Neural progenitor cell (in vitro differentiated cells): ENCODE measurements at regions not wholly inside any gene's neighbourhood (a gene's known extent, or its start where the extent isn't known, plus 50 kb on each side); places are given as distances from the start of the nearest gene placed in this dataset.

ENCODE experiments used
- DNase-seq: peaks from one replicate; pipeline ENCODE4 v3.0.0-alpha.2; 2016; ENCODE audit warnings: low spot score
- H2AFZ ChIP-seq: fragments of 200-600 bp; sonication (generic); replicated peaks from 2 replicates; pipeline ENCODE4 v1.6.1; 2016; ENCODE audit warnings: antibody characterized with exemption
- H3F3A ChIP-seq: fragments of 200-600 bp; sonication (generic); 2 replicates; pipeline ENCODE4 v1.6.1; 2016; ENCODE audit warnings: antibody characterized with exemption, low read depth
- H3K27ac ChIP-seq: fragments of 200-600 bp; sonication (generic); 2 replicates; pipeline ENCODE4 v1.5.1; 2016; ENCODE audit warnings: mild to moderate bottlenecking
- H3K27me3 ChIP-seq: fragments of 200-600 bp; sonication (generic); 2 replicates; pipeline ENCODE4 v1.6.1; 2016; ENCODE audit warnings: mild to moderate bottlenecking, moderate library complexity
- H3K36me3 ChIP-seq: fragments of 200-600 bp; sonication (generic); 2 replicates; pipeline ENCODE4 v1.5.1; 2016
- H3K4me1 ChIP-seq: fragments of 200-600 bp; sonication (generic); 2 replicates; pipeline ENCODE4 v1.6.1; 2016; ENCODE audit warnings: mixed run types
- H3K4me2 ChIP-seq: fragments of 200-600 bp; sonication (generic); 2 replicates; pipeline ENCODE4 v1.6.1; 2016
- H3K4me3 ChIP-seq: fragments of 200-600 bp; sonication (generic); 2 replicates; pipeline ENCODE4 v1.5.1; 2016
- H3K79me2 ChIP-seq: fragments of 200-600 bp; sonication (generic); 2 replicates; pipeline ENCODE4 v1.6.1; 2016; ENCODE audit warnings: low read depth
- H3K9ac ChIP-seq: fragments of 200-600 bp; sonication (generic); 2 replicates; pipeline ENCODE4 v1.6.1; 2016
- H3K9me3 ChIP-seq: fragments of 200-600 bp; sonication (generic); 2 replicates; pipeline ENCODE4 v1.5.1; 2016; ENCODE audit warnings: low read depth
- H4K20me1 ChIP-seq: fragments of 200-600 bp; sonication (generic); 2 replicates; pipeline ENCODE4 v1.6.1; 2016; ENCODE audit warnings: low read depth
- H3K27ac Mint-ChIP-seq: 3 replicates; pipeline ENCODE4 v1.8.0; 2021; ENCODE audit warnings: mixed read lengths
- H3K27me3 Mint-ChIP-seq: 2 replicates; pipeline ENCODE4 v1.8.0; 2022; ENCODE audit warnings: low read depth, mild to moderate bottlenecking, inconsistent platforms, moderate library complexity, mixed read lengths; ENCODE audit not compliant: insufficient read depth
- H3K36me3 Mint-ChIP-seq: 3 replicates; pipeline ENCODE4 v1.8.0; 2021; ENCODE audit warnings: mixed read lengths
- H3K4me1 Mint-ChIP-seq: 3 replicates; pipeline ENCODE4 v1.8.0; 2021; ENCODE audit warnings: mixed read lengths
- H3K4me3 Mint-ChIP-seq: 3 replicates; pipeline ENCODE4 v1.8.0; 2021; ENCODE audit warnings: mild to moderate bottlenecking, moderate library complexity, mixed read lengths
- H3K9me3 Mint-ChIP-seq: 3 replicates; pipeline ENCODE4 v1.8.0; 2020; ENCODE audit warnings: mixed read lengths
- EZH2 ChIP-seq: fragments of 200-600 bp; sonication (generic); IDR thresholded peaks from 2 replicates; pipeline ENCODE4 v1.6.1; 2017; ENCODE audit warnings: antibody characterized with exemption, mild to moderate bottlenecking, moderate library complexity
- EZH2phosphoT487 ChIP-seq: fragments of 200-600 bp; sonication (generic); IDR thresholded peaks from 2 replicates; pipeline ENCODE4 v1.6.1; 2017; ENCODE audit warnings: antibody characterized with exemption
- TF ChIP-seq, protein P1 (sequence below): fragments of 200-600 bp; sonication (generic); IDR thresholded peaks from 2 replicates; pipeline ENCODE4 v1.5.1; 2017; ENCODE audit warnings: antibody characterized with exemption, mild to moderate bottlenecking

DNA sequence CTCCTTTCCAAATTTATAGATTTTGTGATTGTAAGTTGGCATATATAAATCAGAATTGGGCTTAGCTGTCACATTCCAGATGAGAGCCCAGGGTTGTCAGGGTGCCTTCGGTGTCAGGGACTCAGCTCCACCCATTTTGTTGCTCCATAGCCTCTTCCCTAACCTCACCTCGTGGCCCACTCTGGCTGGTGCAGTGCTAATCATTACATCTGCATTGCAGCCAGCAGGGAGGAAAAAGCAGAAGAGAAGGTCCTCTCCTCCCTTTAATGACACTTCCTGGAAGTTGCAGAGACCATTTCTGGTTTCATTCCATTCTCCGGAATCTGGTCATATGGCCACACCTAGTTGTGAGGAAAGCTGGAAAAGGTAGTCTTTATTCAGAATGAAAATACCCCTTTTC, 113.3 kb downstream of the CCT6B start:
- no peak overlapping the region for H3K4me3 Mint-ChIP-seq
- no peaks in the 10 kb centered on the region for H3K9me3 Mint-ChIP-seq
- Histone ChIP-seq H3K79me2 (no peaks in the 10 kb centered on the region), H3F3A (no peaks in the 10 kb centered on the region), H3K4me2 (no peak overlapping the region), H3K36me3 (no peaks in the 10 kb centered on the region), H3K4me1 (no peaks in the 10 kb centered on the region), H3K27me3 (no peaks in the 10 kb centered on the region), H3K9me3 (no peaks in the 10 kb centered on the region), H3K4me3 (no peak overlapping the region), H4K20me1 (no peaks in the 10 kb centered on the region), H3K27ac (no peak overlapping the region), H2AFZ (no peak overlapping the region), H3K9ac (no peak overlapping the region)
- no peaks in the 10 kb centered on the region for H3K36me3 Mint-ChIP-seq
- H3K27ac Mint-ChIP-seq = no peak overlapping the region
- peaks cover 8% of the 10 kb centered on the region for H3K27me3 Mint-ChIP-seq
- DNase-seq = no peak
- H3K4me1 Mint-ChIP-seq = no peaks in the 10 kb centered on the region
- TF ChIP-seq EZH2 (no peak), EZH2phosphoT487 (no peak)
- TF ChIP-seq, protein P1, sequence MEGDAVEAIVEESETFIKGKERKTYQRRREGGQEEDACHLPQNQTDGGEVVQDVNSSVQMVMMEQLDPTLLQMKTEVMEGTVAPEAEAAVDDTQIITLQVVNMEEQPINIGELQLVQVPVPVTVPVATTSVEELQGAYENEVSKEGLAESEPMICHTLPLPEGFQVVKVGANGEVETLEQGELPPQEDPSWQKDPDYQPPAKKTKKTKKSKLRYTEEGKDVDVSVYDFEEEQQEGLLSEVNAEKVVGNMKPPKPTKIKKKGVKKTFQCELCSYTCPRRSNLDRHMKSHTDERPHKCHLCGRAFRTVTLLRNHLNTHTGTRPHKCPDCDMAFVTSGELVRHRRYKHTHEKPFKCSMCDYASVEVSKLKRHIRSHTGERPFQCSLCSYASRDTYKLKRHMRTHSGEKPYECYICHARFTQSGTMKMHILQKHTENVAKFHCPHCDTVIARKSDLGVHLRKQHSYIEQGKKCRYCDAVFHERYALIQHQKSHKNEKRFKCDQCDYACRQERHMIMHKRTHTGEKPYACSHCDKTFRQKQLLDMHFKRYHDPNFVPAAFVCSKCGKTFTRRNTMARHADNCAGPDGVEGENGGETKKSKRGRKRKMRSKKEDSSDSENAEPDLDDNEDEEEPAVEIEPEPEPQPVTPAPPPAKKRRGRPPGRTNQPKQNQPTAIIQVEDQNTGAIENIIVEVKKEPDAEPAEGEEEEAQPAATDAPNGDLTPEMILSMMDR = no peak

DNA sequence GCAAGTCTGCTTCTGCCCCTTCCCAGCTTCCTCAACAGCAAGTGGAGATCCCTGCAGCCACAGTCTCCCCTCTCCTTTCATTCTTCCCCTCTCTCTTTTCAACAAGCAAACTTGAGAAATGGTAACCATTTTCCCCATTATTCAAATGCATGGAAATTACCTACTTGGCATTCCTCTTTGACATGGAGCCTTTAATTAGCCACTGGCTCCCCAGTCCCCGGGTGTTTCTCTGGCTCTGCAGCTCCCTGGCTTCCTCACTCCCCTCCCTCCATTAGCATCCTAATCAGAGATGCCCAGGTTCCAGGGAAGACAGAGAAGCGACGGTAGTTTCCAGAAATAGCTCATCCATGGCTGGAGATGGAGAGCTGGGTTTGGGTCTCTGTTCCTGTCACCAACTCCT, 116.0 kb downstream of the CCT6B start:
- H3K27ac ChIP-seq = no peak overlapping the region
- DNase-seq = no peak
- no peaks in the 10 kb centered on the region for H3K27me3 ChIP-seq
- Mint-ChIP-seq H3K4me1 (peaks cover 4% of the 10 kb centered on the region), H3K36me3 (no peaks in the 10 kb centered on the region), H3K27me3 (peaks cover 8% of the 10 kb centered on the region), H3K9me3 (no peaks in the 10 kb centered on the region), H3K4me3 (no peak overlapping the region), H3K27ac (no peak overlapping the region)
- H3K4me2 ChIP-seq = no peak overlapping the region
- no peaks in the 10 kb centered on the region for H3K36me3 ChIP-seq
- H3F3A ChIP-seq = no peaks in the 10 kb centered on the region
- no peaks in the 10 kb centered on the region for H4K20me1 ChIP-seq
- H3K9me3 ChIP-seq = no peaks in the 10 kb centered on the region
- H3K4me3 ChIP-seq = no peak overlapping the region
- no peak for TF ChIP-seq EZH2phosphoT487
- TF ChIP-seq, protein P1 = no peak
- H2AFZ ChIP-seq = no peak overlapping the region
- H3K79me2 ChIP-seq = no peaks in the 10 kb centered on the region
- no peaks in the 10 kb centered on the region for H3K4me1 ChIP-seq
- no peak overlapping the region for H3K9ac ChIP-seq

DNA sequence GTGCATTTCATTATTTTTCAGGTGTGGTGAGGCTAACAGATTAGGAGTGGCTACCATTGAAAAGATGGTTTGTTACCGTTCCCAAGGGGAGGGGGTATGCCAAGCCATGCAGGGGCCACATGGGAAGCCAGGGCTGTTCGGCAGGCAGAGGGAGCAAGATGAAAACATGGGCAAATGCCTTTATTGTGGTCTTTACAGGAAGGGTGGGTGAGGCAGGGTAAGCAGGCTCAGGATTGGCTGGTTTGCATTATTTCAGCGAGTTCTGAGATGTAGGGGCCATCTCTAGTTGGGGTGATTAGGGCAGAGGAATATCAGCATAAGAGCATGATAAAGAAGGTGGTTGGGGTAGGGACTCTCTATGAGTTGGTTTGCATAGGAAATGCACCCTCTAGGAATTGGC, 117.6 kb downstream of the CCT6B start:
- no peaks in the 10 kb centered on the region for H3K4me1 ChIP-seq
- Mint-ChIP-seq H3K27me3 (peaks cover 6% of the 10 kb centered on the region), H3K27ac (no peak overlapping the region), H3K4me1 (peaks cover 4% of the 10 kb centered on the region), H3K9me3 (no peaks in the 10 kb centered on the region), H3K36me3 (no peaks in the 10 kb centered on the region), H3K4me3 (no peak overlapping the region)
- DNase-seq = no peak
- no peaks in the 10 kb centered on the region for H3K9me3 ChIP-seq
- H2AFZ ChIP-seq = no peak overlapping the region
- no peak for TF ChIP-seq EZH2
- TF ChIP-seq EZH2phosphoT487 = no peak
- TF ChIP-seq, protein P1 = no peak
- no peak overlapping the region for H3K27ac ChIP-seq
- H3K36me3 ChIP-seq = no peaks in the 10 kb centered on the region
- H3K79me2 ChIP-seq = no peaks in the 10 kb centered on the region
- no peak overlapping the region for H3K4me2 ChIP-seq
- no peaks in the 10 kb centered on the region for H4K20me1 ChIP-seq
- no peak overlapping the region for H3K9ac ChIP-seq
- no peaks in the 10 kb centered on the region for H3F3A ChIP-seq
- no peaks in the 10 kb centered on the region for H3K27me3 ChIP-seq
- H3K4me3 ChIP-seq = no peak overlapping the region

DNA sequence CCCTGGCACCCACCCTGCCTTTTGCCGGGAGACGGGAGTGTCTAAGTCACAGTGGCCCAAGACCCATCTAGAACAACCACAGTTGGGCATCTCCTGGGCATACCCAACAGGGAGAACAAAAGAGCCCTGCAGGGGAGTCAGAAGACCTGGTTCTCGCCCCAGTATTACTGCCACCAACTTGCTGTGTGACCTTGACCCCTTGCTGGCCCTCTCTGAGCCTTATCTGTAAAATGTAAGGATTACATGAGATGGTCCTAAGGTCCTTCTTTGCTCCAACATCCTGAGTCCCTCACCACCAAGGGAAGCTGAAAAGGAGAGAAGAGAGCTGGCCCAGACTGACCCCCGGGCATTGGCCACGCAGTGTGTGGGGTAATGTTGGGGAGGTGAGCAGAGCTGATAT, 119.0 kb downstream of the CCT6B start:
- H3K9ac ChIP-seq = no peak overlapping the region
- no peaks in the 10 kb centered on the region for H3K9me3 ChIP-seq
- no peak overlapping the region for H3K4me2 ChIP-seq
- Mint-ChIP-seq H3K27ac (no peak overlapping the region), H3K4me3 (no peak overlapping the region), H3K36me3 (no peaks in the 10 kb centered on the region), H3K4me1 (peaks cover 4% of the 10 kb centered on the region), H3K9me3 (no peaks in the 10 kb centered on the region), H3K27me3 (peaks cover 4% of the 10 kb centered on the region)
- H4K20me1 ChIP-seq = no peaks in the 10 kb centered on the region
- H3F3A ChIP-seq = no peaks in the 10 kb centered on the region
- H3K4me3 ChIP-seq = no peak overlapping the region
- H3K27me3 ChIP-seq = no peaks in the 10 kb centered on the region
- DNase-seq = no peak
- no peak overlapping the region for H2AFZ ChIP-seq
- H3K36me3 ChIP-seq = no peaks in the 10 kb centered on the region
- TF ChIP-seq EZH2phosphoT487 (no peak), EZH2 (no peak)
- TF ChIP-seq, protein P1 = no peak
- H3K27ac ChIP-seq = no peak overlapping the region
- H3K4me1 ChIP-seq = peaks cover 6% of the 10 kb centered on the region
- H3K79me2 ChIP-seq = no peaks in the 10 kb centered on the region
